K562 (cell line): ENCODE measurements at regions not wholly inside any gene's neighbourhood (a gene's known extent, or its start where the extent isn't known, plus 50 kb on each side); places are given as distances from the start of the nearest gene placed in this dataset.

Source experiments
- ATAC-seq: fragments of 200-7000 bp; cut with Tn5 transposase; 3 replicates; pipeline ENCODE4 v1.9.1; 2020; ENCODE audit warnings: moderate library complexity
- BruUV-seq: library from RNA; stranded (reverse); fragments of 400-500 nt; replicated peaks from 2 replicates; lab custom pipeline; 2021; lab: Mats Ljungman, UMichigan
- CTCF ChIA-PET: fragments of 300-600 bp; formaldehyde crosslinking; extraction: SDS; loops from one replicate; lab custom pipeline; 2021; ENCODE audit warnings: low intra/inter-chr PET ratio; lab: Yijun Ruan, JAX
- POLR2A ChIA-PET: fragments of 300-600, 350-650 bp; sonication (Branson Sonifier 250); formaldehyde crosslinking; extraction: SDS; loops from one replicate; lab custom pipeline; 2021; ENCODE audit warnings: antibody characterized with exemption, inconsistent platforms; lab: Yijun Ruan, JAX
- DNase-seq, 4 experiments: peaks; one replicate each; pipeline versions ENCODE4 v3.0.0 to v3.0.0-alpha.2; 2011 to 2018; ENCODE audit warnings: low spot score in 3 of 4, mixed read lengths in 3 of 4; ENCODE audit errors: extremely low read depth in 1 of 4
- FAIRE-seq: peaks from 2 replicates; lab custom pipeline; 2011; peaks lifted over from hg19 to GRCh38; lab: Jason Lieb, UNC
- H2AFZ ChIP-seq: 2 replicates; pipeline ENCODE4 v1.6.0; 2011; ENCODE audit warnings: low read depth, low read length, control low read depth, inconsistent platforms
- H3K27ac ChIP-seq: fragments of 200-600 bp; 3 replicates; pipeline ENCODE4 v1.8.0; 2011; ENCODE audit warnings: low read depth, mild to moderate bottlenecking, control low read depth, inconsistent platforms, low read length, moderate library complexity, mixed read lengths; ENCODE audit errors: extremely low read depth
- H3K27me3 ChIP-seq, 2 experiments: fragments of 300-600 bp in 1 of 2; 2 replicates in 1 of 2; 3 replicates in 1 of 2; pipeline versions ENCODE4 v1.6.0 to v1.8.0; 2011; ENCODE audit warnings: inconsistent platforms in 2 of 2, low read length in 2 of 2, mild to moderate bottlenecking in 1 of 2, mixed read lengths in 1 of 2, moderate library complexity in 1 of 2; ENCODE audit not compliant: control insufficient read depth in 2 of 2, insufficient read depth in 2 of 2
- H3K36me3 ChIP-seq: fragments of 300-600 bp; 3 replicates; pipeline ENCODE4 v1.8.0; 2011; ENCODE audit warnings: mild to moderate bottlenecking, low read length, inconsistent platforms; ENCODE audit not compliant: control insufficient read depth, insufficient read depth
- H3K4me1 ChIP-seq, 2 experiments: fragments of 200-600 bp in 1 of 2; replicated peaks in 1 of 2; 2 replicates in 1 of 2; 3 replicates in 1 of 2; pipeline versions ENCODE4 v1.5.1 to v1.8.0; 2011; ENCODE audit warnings: inconsistent platforms in 2 of 2, low read length in 2 of 2, mild to moderate bottlenecking in 1 of 2, mixed read lengths in 1 of 2, moderate library complexity in 1 of 2; ENCODE audit not compliant: control insufficient read depth in 2 of 2, insufficient read depth in 2 of 2
- H3K4me2 ChIP-seq: 2 replicates; pipeline ENCODE4 v1.6.1; 2011; ENCODE audit warnings: low read length, control low read depth, inconsistent platforms, mixed read lengths; ENCODE audit not compliant: insufficient read depth
- H3K4me3 ChIP-seq: fragments of 200-600 bp; sonication (generic), shearing (Covaris generic); 2 replicates; pipeline ENCODE4 v1.5.1; 2016; ENCODE audit warnings: control low read depth, inconsistent platforms
- H3K79me2 ChIP-seq: fragments of 200-600 bp; 3 replicates; pipeline ENCODE4 v1.8.0; 2011; ENCODE audit warnings: low read length, inconsistent platforms; ENCODE audit not compliant: control insufficient read depth, insufficient read depth
- H3K9ac ChIP-seq, 2 experiments: 2 replicates each; pipeline versions ENCODE4 v1.6.0 to v1.6.1; 2011; ENCODE audit warnings: low read depth in 2 of 2, low read length in 2 of 2, control low read depth in 1 of 2, inconsistent platforms in 1 of 2, mild to moderate bottlenecking in 1 of 2, mixed read lengths in 1 of 2; ENCODE audit not compliant: insufficient read depth in 1 of 2
- H3K9me1 ChIP-seq: one replicate; pipeline ENCODE4 v1.6.0; 2011; ENCODE audit warnings: inconsistent platforms, mild to moderate bottlenecking, low read length, moderate library complexity; ENCODE audit not compliant: control insufficient read depth, insufficient read depth
- H3K9me3 ChIP-seq: replicated peaks from 2 replicates; pipeline ENCODE4 v1.5.1; 2011; ENCODE audit warnings: low read depth, low read length, inconsistent platforms; ENCODE audit not compliant: control insufficient read depth, insufficient read depth
- H4K20me1 ChIP-seq: replicated peaks from 2 replicates; pipeline ENCODE4 v1.6.1; 2011; ENCODE audit warnings: low read length, inconsistent platforms, mixed read lengths; ENCODE audit not compliant: control insufficient read depth, insufficient read depth
- ARHGAP35 ChIP-seq: fragments of 450-650 bp; IDR thresholded peaks from 2 replicates; pipeline ENCODE4 v1.6.1; 2018; ENCODE audit not compliant: partially characterized antibody
- EZH2 ChIP-seq: IDR thresholded peaks from 2 replicates; pipeline ENCODE4 v1.6.1; 2012; ENCODE audit warnings: low read depth, mild to moderate bottlenecking, inconsistent platforms, low read length, borderline replicate concordance
- SAFB2 ChIP-seq: fragments of 200-400 bp; formaldehyde crosslinking; IDR thresholded peaks from 2 replicates; pipeline ENCODE4 v1.6.1; 2018; ENCODE audit warnings: borderline replicate concordance, low read length, low read depth, moderate library complexity; ENCODE audit not compliant: severe bottlenecking
- SPI1 ChIP-seq: IDR thresholded peaks from 2 replicates; pipeline ENCODE4 v1.6.1; 2011; ENCODE audit warnings: low read depth, low read length, control low read depth, borderline replicate concordance
- SRSF7 ChIP-seq: fragments of 200-400 bp; formaldehyde crosslinking; optimal IDR thresholded peaks from 2 replicates; pipeline ENCODE3; 2017; ENCODE audit warnings: mild to moderate bottlenecking, low read depth, low read length
- ZNF23 ChIP-seq: fragments of 250-450 bp; sonication (Bioruptor Pico); IDR thresholded peaks from 2 replicates; pipeline ENCODE4 v1.4.0; 2020; ENCODE audit warnings: mild to moderate bottlenecking
- ZNF324 ChIP-seq: fragments of 250-450 bp; sonication (Bioruptor Pico); IDR thresholded peaks from 2 replicates; pipeline ENCODE4 v1.4.0; 2020; ENCODE audit warnings: mild to moderate bottlenecking
- ZNF584 ChIP-seq: fragments of 200-800 bp; sonication (Bioruptor generic); IDR thresholded peaks from 2 replicates; pipeline ENCODE4 v1.6.1; 2016; ENCODE audit warnings: low read depth, mild to moderate bottlenecking, missing genetic modification characterization, missing compliant biosample characterization
- ZNF764 ChIP-seq: fragments of 250-450 bp; sonication (Bioruptor Pico); IDR thresholded peaks from 2 replicates; pipeline ENCODE4 v1.4.0; 2020; ENCODE audit warnings: low read depth, mild to moderate bottlenecking, moderate library complexity
- in situ Hi-C: fragments of 300-500 bp; cut with MboI; formaldehyde crosslinking; loops from 4 replicates; pipeline ENCODE4 v1.15.0; 2018; ENCODE audit warnings: inconsistent platforms, mixed read lengths
- intact Hi-C: fragments of 100-400 bp; cut with micrococcal nuclease; formaldehyde crosslinking; loops from 2 replicates; pipeline ENCODE4 v1.14.2; 2022
- TF ChIP-seq, protein P1 (sequence below): fragments of 250-450 bp; sonication (Bioruptor Pico); IDR thresholded peaks from 2 replicates; pipeline ENCODE4 v1.5.0; 2021; ENCODE audit warnings: mild to moderate bottlenecking, moderate library complexity
- TF ChIP-seq, protein P2 (sequence below): fragments of 250-450 bp; sonication (Bioruptor Pico); IDR thresholded peaks from 2 replicates; pipeline ENCODE4 v1.4.0; 2020; ENCODE audit warnings: borderline replicate concordance
- TF ChIP-seq, protein P3 (sequence below): sonication (generic); formaldehyde crosslinking; IDR thresholded peaks from 2 replicates; pipeline ENCODE4 v1.8.0; 2023; ENCODE audit warnings: missing genetic modification reagents, mild to moderate bottlenecking, borderline replicate concordance

GRCh38 chr17:55870044-55870443 is 119.2 kb downstream of the PCTP start:
- no peak overlapping the region for H3K4me2 ChIP-seq
- no peaks in the 10 kb centered on the region; a peak in 1 of 5 replicates for H3K27me3 ChIP-seq
- no peaks in the 10 kb centered on the region for H3K4me1 ChIP-seq
- H3K9ac ChIP-seq: no peak overlapping the region
- no peak for FAIRE-seq
- H3K36me3 ChIP-seq: no peaks in the 10 kb centered on the region
- H3K27ac ChIP-seq: no peak overlapping the region
- no peaks in the 10 kb centered on the region for H4K20me1 ChIP-seq
- BruUV-seq: no TSS peak
- POLR2A ChIA-PET: no interaction called here
- in situ Hi-C loops: no loop called here
- H3K4me3 ChIP-seq: no peak overlapping the region
- H3K9me1 ChIP-seq: no peaks in the 10 kb centered on the region
- CTCF ChIA-PET: no interaction called here
- no peak for ATAC-seq
- intact Hi-C loops: no loop called here
- H2AFZ ChIP-seq: no peak overlapping the region
- no peaks in the 10 kb centered on the region for H3K9me3 ChIP-seq
- no peaks in the 10 kb centered on the region for H3K79me2 ChIP-seq
- no peak for DNase-seq
- no peak for TF ChIP-seq ZNF324 (CRISPR knock-in tag)
- no peak for TF ChIP-seq SRSF7
- TF ChIP-seq ZNF23 (CRISPR knock-in tag): no peak
- TF ChIP-seq SAFB2: no peak
- TF ChIP-seq, protein P1, sequence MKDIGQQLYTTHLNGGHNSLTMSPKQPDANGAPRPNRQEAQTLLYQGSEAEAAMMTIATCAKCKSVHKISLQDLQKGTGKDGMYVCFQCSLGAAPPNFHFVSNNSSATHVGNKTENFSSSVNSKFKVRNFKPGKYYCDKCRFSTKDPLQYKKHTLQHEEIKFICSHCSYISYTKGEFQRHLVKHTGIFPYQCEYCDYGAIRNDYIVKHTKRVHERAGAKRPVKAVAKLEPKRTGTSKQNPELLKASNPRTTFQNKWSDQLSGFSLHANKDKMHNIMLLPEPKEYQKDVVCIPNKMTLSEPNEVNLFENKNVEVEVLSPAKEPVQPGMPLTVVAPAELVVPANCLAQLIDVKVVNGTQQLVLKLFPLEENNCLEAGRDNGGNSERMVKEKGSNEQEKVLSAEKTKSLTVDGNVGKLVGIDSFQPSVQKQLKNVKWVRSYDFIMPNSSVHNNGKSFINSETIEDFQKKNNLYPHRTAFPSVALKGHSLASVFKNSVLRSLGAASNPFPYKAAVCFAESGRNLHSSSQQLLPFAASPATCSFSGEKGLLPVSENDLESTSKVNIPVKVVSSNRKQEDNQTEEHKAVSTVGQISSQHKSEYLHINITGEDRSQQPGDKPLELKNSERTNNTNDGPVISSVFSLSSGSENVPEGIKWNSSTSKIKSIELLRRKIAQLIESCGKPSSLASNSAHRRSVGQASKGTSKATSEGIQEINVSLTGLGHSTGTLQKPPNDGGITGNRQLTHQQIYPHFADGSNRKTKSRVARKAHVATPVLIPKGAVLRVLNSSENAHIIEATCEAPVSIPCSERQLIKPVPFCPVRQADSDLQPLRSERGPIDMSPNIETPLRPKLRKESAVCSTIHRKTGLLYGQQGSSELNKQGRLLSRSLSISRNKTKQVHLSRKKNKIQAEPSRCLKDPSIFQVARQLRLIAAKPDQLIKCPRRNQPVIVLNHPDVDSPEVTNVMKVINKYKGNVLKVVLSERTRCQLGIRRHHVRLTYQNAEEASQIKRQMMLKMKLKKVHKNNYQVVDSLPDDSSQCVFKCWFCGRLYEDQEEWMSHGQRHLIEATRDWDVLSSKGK (CRISPR knock-in tag): no peak
- TF ChIP-seq, protein P2, sequence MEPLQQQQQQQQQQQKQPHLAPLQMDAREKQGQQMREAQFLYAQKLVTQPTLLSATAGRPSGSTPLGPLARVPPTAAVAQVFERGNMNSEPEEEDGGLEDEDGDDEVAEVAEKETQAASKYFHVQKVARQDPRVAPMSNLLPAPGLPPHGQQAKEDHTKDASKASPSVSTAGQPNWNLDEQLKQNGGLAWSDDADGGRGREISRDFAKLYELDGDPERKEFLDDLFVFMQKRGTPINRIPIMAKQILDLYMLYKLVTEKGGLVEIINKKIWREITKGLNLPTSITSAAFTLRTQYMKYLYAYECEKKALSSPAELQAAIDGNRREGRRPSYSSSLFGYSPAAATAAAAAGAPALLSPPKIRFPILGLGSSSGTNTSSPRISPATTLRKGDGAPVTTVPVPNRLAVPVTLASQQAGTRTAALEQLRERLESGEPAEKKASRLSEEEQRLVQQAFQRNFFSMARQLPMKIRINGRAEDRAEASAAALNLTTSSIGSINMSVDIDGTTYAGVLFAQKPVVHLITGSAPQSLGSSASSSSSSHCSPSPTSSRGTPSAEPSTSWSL (CRISPR knock-in tag): no peak
- no peak for TF ChIP-seq SPI1
- no peak for TF ChIP-seq ZNF764 (CRISPR knock-in tag)
- TF ChIP-seq, protein P3, sequence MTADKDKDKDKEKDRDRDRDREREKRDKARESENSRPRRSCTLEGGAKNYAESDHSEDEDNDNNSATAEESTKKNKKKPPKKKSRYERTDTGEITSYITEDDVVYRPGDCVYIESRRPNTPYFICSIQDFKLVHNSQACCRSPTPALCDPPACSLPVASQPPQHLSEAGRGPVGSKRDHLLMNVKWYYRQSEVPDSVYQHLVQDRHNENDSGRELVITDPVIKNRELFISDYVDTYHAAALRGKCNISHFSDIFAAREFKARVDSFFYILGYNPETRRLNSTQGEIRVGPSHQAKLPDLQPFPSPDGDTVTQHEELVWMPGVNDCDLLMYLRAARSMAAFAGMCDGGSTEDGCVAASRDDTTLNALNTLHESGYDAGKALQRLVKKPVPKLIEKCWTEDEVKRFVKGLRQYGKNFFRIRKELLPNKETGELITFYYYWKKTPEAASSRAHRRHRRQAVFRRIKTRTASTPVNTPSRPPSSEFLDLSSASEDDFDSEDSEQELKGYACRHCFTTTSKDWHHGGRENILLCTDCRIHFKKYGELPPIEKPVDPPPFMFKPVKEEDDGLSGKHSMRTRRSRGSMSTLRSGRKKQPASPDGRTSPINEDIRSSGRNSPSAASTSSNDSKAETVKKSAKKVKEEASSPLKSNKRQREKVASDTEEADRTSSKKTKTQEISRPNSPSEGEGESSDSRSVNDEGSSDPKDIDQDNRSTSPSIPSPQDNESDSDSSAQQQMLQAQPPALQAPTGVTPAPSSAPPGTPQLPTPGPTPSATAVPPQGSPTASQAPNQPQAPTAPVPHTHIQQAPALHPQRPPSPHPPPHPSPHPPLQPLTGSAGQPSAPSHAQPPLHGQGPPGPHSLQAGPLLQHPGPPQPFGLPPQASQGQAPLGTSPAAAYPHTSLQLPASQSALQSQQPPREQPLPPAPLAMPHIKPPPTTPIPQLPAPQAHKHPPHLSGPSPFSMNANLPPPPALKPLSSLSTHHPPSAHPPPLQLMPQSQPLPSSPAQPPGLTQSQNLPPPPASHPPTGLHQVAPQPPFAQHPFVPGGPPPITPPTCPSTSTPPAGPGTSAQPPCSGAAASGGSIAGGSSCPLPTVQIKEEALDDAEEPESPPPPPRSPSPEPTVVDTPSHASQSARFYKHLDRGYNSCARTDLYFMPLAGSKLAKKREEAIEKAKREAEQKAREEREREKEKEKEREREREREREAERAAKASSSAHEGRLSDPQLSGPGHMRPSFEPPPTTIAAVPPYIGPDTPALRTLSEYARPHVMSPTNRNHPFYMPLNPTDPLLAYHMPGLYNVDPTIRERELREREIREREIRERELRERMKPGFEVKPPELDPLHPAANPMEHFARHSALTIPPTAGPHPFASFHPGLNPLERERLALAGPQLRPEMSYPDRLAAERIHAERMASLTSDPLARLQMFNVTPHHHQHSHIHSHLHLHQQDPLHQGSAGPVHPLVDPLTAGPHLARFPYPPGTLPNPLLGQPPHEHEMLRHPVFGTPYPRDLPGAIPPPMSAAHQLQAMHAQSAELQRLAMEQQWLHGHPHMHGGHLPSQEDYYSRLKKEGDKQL (CRISPR knock-in tag): no peak
- no peak for TF ChIP-seq EZH2
- no peak for TF ChIP-seq ZNF584 (CRISPR knock-in tag)
- TF ChIP-seq ARHGAP35: no peak
